ENCODE measurements at regions not wholly inside any gene's neighbourhood (a gene's known extent, or its start where the extent isn't known, plus 50 kb on each side); places are given as distances from the start of the nearest gene placed in this dataset.

DNA sequence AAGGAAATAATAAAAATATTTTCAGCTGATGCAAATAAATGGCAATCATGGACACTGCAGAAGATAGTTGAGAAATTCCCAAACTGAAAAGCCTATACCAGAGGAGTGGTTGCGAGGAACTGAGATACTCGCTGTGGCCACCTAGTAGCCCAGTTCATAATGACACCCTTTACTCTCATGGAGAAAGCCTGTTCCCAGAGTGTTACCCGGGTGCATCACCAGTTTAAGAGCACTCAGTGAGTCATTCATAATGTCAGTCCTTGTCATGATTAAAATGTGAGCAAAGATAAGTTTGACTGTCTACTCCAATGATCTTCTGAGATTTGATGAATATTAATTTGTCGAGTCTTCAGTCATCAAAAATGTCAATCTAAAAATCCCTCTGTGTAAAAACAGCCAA is 138.4 kb upstream of the LRRC3B start (continued):
- no peak for TF ChIP-seq BRCA1 (IDR thresholded peaks at IDR 0.05; ENCODE audit: low read depth, low read length)
- no peak for TF ChIP-seq FOSL1 (IDR thresholded peaks at IDR 0.05; ENCODE audit: insufficient read depth, low read depth, low read length)
- TF ChIP-seq RAD21 (IDR thresholded peaks at IDR 0.05 in 1 of 2, conservative IDR thresholded peaks at IDR 0.05 in 1 of 2; ENCODE audit: low read depth in 2 of 2, low read length in 2 of 2), result peak; percentile 71 to 76
- TF ChIP-seq, protein P1, sequence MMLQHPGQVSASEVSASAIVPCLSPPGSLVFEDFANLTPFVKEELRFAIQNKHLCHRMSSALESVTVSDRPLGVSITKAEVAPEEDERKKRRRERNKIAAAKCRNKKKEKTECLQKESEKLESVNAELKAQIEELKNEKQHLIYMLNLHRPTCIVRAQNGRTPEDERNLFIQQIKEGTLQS (IDR thresholded peaks at IDR 0.05; ENCODE audit: insufficient read depth, low read depth, low read length), result no peak
- no peak for TF ChIP-seq EGR1 (IDR thresholded peaks at IDR 0.05; ENCODE audit: borderline replicate concordance, low read depth, low read length)
- TF ChIP-seq TCF12 (IDR thresholded peaks at IDR 0.05; ENCODE audit: low read depth, low read length), result no peak
